ENCODE measurements at regions not wholly inside any gene's neighbourhood (a gene's known extent, or its start where the extent isn't known, plus 50 kb on each side); places are given as distances from the start of the nearest gene placed in this dataset.

- no peaks in the 10 kb centered on the region for H3K9me3 ChIP-seq (ENCODE audit: control insufficient read depth in 2 of 3, insufficient read depth in 1 of 3, low read length in 3 of 3)
- H3K36me3 ChIP-seq (ENCODE audit: control insufficient read depth in 2 of 3, insufficient read depth in 3 of 3, low read length in 3 of 3), result no peaks in the 10 kb centered on the region
- DNase-seq (no peak), FAIRE-seq (no peak)
- intact Hi-C loops (cut with DNase I), result no loop called here
- no peak overlapping the region for H3K4me3 ChIP-seq (ENCODE audit: low read length in 3 of 3)
- H3K4me1 ChIP-seq (ENCODE audit: control insufficient read depth in 2 of 3, insufficient read depth in 2 of 3, low read depth in 1 of 3, low read length in 3 of 3), result no peaks in the 10 kb centered on the region
- H3K27me3 ChIP-seq (ENCODE audit: control insufficient read depth, insufficient read depth, low read length), result no peaks in the 10 kb centered on the region
- TF ChIP-seq CTCF (IDR thresholded peaks at IDR 0.05; ENCODE audit: borderline replicate concordance, extremely low read depth, insufficient read depth), result no peak
- H3K9ac ChIP-seq (ENCODE audit: low read length in 3 of 3), result no peak overlapping the region
- H3K27ac ChIP-seq (ENCODE audit: low read depth in 2 of 2, low read length in 2 of 2), result no peak overlapping the region
Observed at GRCh38 chrX:7789200-7789599, 53.8 kb upstream of the VCX start.

GRCh38 chrX:7788334-7788733 is 54.6 kb upstream of the VCX start:
- H3K27me3 ChIP-seq (ENCODE audit: control insufficient read depth, insufficient read depth, low read length), result no peaks in the 10 kb centered on the region
- no peaks in the 10 kb centered on the region for H3K4me1 ChIP-seq (ENCODE audit: control insufficient read depth in 2 of 3, insufficient read depth in 2 of 3, low read depth in 1 of 3, low read length in 3 of 3)
- H3K4me3 ChIP-seq (ENCODE audit: low read length in 3 of 3), result no peak overlapping the region
- H3K9ac ChIP-seq (ENCODE audit: low read length in 3 of 3), result no peak overlapping the region
- H3K36me3 ChIP-seq (ENCODE audit: control insufficient read depth in 2 of 3, insufficient read depth in 3 of 3, low read length in 3 of 3), result no peaks in the 10 kb centered on the region
- H3K9me3 ChIP-seq (ENCODE audit: control insufficient read depth in 2 of 3, insufficient read depth in 1 of 3, low read length in 3 of 3), result no peaks in the 10 kb centered on the region
- H3K27ac ChIP-seq (ENCODE audit: low read depth in 2 of 2, low read length in 2 of 2), result no peak overlapping the region
- DNase-seq (no peak), FAIRE-seq (no peak)
- TF ChIP-seq CTCF (IDR thresholded peaks at IDR 0.05; ENCODE audit: borderline replicate concordance, extremely low read depth, insufficient read depth), result no peak
- intact Hi-C loops (cut with DNase I), result no loop called here

- no peaks in the 10 kb centered on the region for H3K4me1 ChIP-seq (ENCODE audit: control insufficient read depth in 2 of 3, insufficient read depth in 2 of 3, low read depth in 1 of 3, low read length in 3 of 3)
- H3K9ac ChIP-seq (ENCODE audit: low read length in 3 of 3), result no peak overlapping the region
- intact Hi-C loops (cut with DNase I), result no loop called here
- H3K27ac ChIP-seq (ENCODE audit: low read depth in 2 of 2, low read length in 2 of 2), result no peak overlapping the region
- no peaks in the 10 kb centered on the region for H3K9me3 ChIP-seq (ENCODE audit: control insufficient read depth in 2 of 3, insufficient read depth in 1 of 3, low read length in 3 of 3)
- TF ChIP-seq CTCF (IDR thresholded peaks at IDR 0.05; ENCODE audit: borderline replicate concordance, extremely low read depth, insufficient read depth), result no peak
- no peak overlapping the region for H3K4me3 ChIP-seq (ENCODE audit: low read length in 3 of 3)
- no peak for FAIRE-seq
- H3K27me3 ChIP-seq (ENCODE audit: control insufficient read depth, insufficient read depth, low read length), result no peaks in the 10 kb centered on the region
- DNase-seq, result no peak
- no peaks in the 10 kb centered on the region for H3K36me3 ChIP-seq (ENCODE audit: control insufficient read depth in 2 of 3, insufficient read depth in 3 of 3, low read length in 3 of 3)
Observed at GRCh38 chrX:7787714-7788113, 55.3 kb upstream of the VCX start.

GRCh38 chrX:7784580-7784979 is 58.4 kb upstream of the VCX start:
- no peaks in the 10 kb centered on the region for H3K36me3 ChIP-seq (ENCODE audit: control insufficient read depth in 2 of 3, insufficient read depth in 3 of 3, low read length in 3 of 3)
- no peak overlapping the region for H3K9ac ChIP-seq (ENCODE audit: low read length in 3 of 3)
- intact Hi-C loops (cut with DNase I), result no loop called here
- DNase-seq, result no peak
- FAIRE-seq, result no peak
- H3K27me3 ChIP-seq (ENCODE audit: control insufficient read depth, insufficient read depth, low read length), result no peaks in the 10 kb centered on the region
- H3K4me1 ChIP-seq (ENCODE audit: control insufficient read depth in 2 of 3, insufficient read depth in 2 of 3, low read depth in 1 of 3, low read length in 3 of 3), result no peaks in the 10 kb centered on the region
- no peak for TF ChIP-seq CTCF (IDR thresholded peaks at IDR 0.05; ENCODE audit: borderline replicate concordance, extremely low read depth, insufficient read depth)
- no peak overlapping the region for H3K4me3 ChIP-seq (ENCODE audit: low read length in 3 of 3)
- no peak overlapping the region for H3K27ac ChIP-seq (ENCODE audit: low read depth in 2 of 2, low read length in 2 of 2)
- no peaks in the 10 kb centered on the region for H3K9me3 ChIP-seq (ENCODE audit: control insufficient read depth in 2 of 3, insufficient read depth in 1 of 3, low read length in 3 of 3)
